IPS-NIHi7 (cell line): ENCODE measurements at regions not wholly inside any gene's neighbourhood (a gene's known extent, or its start where the extent isn't known, plus 50 kb on each side); places are given as distances from the start of the nearest gene placed in this dataset.
"Not testable (repeated sequence)": the region's sequence is repeated elsewhere in the genome, so short reads cannot be mapped to it uniquely, and the experiment has no call there.

Source experiments
- DNase-seq: peaks from one replicate; pipeline ENCODE4 v3.0.0; 2012; ENCODE audit warnings: mixed read lengths; ENCODE audit errors: extremely low spot score

DNA sequence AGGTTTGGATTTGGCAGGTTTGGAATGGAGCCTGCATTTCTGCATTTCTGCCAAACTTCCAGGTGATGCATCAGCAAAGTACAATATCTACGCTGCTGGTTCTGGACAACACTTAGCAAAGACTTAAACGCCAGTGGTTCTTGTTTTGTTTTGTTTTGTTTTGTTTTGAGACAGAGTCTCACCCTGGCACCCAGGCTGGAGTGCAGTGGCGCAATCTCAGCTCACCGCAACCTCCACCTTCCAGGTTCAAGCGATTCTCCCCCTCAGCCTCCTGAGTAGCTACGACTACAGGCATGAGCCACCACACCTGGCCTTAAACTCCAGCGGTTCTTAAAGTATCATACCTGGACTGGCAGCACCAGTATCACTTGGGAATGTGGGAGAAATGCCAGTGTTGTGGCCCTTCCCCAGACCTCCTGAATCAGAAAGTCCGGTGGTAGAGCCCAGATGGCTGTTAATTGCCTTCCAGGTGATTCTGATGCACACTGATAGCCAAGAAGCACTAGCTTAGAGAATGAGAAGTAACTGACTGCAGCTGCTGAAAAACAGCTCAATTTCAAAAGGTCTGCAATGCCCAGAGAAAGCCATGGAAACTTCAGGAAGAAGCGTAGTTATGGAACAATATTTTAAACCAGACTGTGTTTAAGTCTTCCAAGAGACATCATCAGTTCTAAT, 114.8 kb upstream of the FOXN3 start:
- no peak for DNase-seq

GRCh38 chr14:89524990-89525667, 108.1 kb upstream of the FOXN3 start:
- DNase-seq, result no peak

DNA sequence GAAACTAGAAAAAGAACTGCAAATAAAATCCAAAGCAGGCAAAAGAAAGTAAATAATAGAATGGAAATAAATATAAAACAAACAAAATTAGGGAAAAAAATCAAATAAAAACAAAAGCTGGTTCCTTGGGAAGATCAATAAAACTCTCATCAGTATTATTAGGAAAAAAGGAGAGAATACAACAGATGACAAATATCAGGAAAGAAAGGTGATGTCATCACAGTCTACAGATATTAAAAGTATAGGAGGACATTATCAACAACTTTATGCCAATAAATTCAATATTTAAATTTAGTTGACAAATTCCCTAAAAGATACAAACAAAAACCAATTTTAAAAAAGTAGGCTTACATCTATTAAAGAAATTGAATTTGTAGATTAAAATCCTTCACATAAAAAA, 107.4 kb upstream of the FOXN3 start:
- DNase-seq, result no peak

DNA sequence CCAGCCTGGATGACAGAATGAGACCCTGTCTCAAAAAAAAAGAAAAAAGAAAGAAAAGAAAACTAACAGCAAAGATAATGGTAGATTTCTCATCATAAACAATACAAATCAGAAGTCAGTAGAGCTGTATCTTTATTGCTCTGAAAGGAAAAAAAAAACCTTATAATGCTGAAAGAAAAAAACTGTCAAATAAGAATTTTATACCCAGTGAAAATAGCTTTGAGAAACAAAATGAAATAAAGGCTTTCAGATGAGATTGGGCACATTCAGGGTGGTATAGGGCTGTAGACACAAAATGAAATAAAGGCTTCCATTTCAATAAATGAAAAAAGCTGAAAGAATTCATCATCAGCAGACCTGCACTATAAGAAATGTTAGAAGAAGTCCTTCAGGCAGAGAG, 105.0 kb upstream of the FOXN3 start:
- no peak for DNase-seq

- DNase-seq, result no peak
These were observed 102.0 kb upstream of the FOXN3 start for GRCh38 chr14:89519040-89519439.

DNA sequence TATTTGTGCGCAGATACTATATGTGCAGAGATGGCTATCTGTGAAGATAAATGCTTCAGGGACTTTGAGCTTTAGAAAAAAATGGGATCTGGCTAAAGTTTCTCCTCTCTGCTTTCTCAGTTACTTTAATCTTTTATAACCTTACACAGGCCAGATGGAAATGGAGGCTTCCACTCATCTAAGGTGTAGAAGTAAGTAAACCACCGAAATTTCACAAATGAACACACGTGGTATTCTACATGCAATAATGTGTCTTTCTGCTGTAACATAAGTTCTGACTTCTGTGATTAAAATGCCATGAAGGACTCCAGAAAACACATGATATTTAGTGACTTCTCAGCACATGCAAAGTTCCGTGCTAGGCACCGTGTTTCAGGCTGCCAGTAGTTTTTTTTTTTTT, 99.1 kb upstream of the FOXN3 start:
- no peak for DNase-seq

- DNase-seq, result no peak
These were observed 97.6 kb upstream of the FOXN3 start for GRCh38 chr14:89514601-89515000.

DNA sequence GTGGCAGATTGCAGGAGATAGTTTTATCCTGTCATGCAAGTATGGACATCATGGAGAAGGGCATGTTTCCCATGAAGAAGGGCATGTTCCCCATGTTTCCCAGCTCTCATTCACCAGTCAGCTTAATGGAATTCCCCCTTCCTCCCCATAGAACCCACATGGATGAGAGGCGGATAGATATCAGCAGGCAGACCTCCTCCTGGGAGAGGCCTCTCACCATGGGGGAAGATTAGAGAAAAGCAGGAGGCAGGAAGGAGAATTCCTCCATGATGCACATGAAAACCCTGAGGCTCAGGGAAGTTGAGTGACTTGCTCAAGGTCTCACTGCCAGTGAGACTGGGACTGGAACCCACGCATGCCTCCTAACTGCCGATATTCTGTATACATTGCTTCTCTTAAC, 92.9 kb upstream of the FOXN3 start:
- DNase-seq, result peak; percentile 42

DNA sequence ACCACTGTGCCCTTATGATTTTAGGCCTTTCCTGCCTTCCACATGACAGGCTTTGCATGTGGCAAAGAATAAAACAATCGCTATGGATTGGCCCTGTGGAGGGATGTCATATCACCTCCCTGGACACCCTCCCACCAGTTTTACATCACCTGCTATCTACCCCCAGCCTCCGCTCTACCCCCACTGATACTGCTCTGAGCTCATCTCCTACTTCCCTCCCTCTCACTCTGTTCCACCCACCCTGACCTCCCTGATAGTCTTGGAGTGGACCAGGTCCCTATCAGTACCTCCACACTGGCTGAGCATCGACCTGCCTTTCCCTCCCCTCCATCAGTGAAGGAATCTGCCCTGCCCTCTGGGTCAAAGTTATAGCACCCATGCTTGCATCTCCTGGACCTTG, 91.8 kb upstream of the FOXN3 start:
- DNase-seq, result no peak

DNA sequence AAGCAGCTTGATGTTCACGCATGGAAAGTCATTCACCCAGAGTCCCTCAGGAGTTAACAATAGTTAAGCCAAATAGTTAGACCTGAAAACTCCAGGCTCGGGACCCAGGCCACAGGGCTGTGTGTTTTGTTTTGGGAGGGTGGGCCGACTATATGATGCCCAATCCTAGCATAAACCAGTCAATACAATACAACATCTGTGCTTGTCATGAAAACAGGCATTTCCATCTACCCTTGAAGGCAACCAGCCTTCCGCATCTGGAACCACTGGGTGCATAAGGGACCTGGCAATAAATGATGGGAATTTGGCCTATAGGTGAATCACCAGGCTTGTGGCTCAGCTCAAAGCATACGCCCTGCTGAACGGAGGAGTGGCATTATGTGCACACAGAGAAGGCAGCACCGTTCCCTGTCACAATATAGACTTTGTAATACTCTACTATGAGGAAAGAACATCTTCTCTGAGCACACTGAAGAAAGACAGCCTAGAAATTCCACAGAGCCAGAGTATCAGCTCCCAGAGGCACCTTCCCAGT, 91.0 kb upstream of the FOXN3 start:
- no peak for DNase-seq

- DNase-seq, result no peak
These were observed 90.5 kb upstream of the FOXN3 start for GRCh38 chr14:89507521-89507920.

DNA sequence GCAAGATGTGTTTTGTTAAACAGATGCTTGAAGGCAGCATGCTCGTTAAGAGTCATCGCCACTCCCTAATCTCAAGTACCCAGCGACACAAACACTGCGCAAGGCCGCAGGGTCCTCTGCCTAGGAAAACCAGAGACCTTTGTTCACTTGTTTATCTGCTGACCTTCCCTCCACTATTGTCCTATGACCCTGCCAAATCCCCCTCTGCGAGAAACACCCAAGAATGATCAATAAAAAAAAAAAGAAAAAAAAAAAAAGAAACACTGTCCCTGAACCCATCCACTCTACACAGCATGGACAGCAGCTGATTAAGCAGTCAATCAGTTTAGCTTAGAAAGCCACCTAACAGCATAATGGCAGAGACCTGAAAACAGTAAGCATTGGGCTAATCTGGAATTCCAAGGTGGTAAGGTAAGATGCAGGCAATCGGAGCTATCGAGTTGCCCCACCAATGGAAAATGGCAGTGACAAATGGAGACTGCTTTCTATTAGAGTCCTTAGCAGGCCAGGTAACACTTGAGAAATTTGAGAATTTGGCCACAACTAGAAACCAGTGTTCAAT, 89.9 kb upstream of the FOXN3 start:
- DNase-seq, result not testable (repeated sequence)

DNA sequence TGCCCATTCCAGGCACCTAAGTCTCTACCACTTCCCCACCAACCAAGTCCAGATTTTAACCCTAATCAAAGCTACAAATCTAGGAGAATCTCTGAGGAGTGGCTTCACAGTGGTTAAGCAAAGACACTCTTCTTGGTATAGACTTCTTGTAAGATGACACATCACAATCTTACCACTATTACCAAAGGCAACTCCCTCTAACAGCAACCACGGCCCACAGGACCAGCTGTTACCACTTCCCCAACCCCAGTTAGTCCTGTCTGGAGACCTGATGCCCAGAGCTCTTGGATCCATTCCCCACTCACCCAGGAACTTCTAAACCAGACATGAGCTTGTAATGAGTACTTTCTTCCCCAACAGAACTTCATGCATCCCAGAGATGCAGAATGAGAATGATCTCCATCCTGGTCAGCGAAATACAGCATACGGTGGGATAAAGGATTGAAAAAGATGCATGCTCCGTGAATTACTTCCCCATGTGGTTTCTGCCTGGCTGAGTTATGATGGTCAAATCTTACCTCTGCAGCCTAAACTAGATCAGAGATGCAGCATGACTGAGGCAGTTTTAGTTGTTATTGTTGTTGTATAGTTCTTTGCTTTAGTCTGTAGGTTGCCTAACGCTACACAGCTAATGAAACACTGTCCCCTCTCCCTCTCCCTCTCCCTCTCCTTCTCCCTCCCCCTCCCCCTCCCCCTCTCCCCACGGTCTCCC, 87.7 kb upstream of the FOXN3 start:
- no peak for DNase-seq

GRCh38 chr14:89504091-89504490, 87.1 kb upstream of the FOXN3 start:
- no peak for DNase-seq

GRCh38 chr14:89503431-89503996, 86.5 kb upstream of the FOXN3 start:
- no peak for DNase-seq

GRCh38 chr14:89502966-89503365, 85.9 kb upstream of the FOXN3 start:
- no peak for DNase-seq

DNA sequence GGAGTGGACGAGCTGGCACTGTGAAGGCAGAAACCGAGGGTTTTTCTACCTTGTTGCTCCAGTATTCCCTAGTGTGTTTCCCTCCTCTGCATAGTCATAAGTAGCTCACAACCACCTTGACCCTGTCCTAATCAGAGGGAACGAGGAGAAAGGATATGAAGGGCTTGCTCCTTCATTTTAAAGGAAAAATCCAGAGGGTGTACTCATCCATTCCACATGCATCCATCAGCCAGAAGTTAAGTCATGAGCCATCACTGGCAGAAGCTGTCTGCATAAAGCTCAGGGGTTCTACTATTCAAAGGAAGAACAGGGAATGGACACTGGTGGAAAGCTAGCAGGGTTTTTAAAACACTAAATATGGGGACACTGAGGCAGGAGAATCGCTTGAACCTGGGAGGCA, 84.3 kb upstream of the FOXN3 start:
- no peak for DNase-seq

DNA sequence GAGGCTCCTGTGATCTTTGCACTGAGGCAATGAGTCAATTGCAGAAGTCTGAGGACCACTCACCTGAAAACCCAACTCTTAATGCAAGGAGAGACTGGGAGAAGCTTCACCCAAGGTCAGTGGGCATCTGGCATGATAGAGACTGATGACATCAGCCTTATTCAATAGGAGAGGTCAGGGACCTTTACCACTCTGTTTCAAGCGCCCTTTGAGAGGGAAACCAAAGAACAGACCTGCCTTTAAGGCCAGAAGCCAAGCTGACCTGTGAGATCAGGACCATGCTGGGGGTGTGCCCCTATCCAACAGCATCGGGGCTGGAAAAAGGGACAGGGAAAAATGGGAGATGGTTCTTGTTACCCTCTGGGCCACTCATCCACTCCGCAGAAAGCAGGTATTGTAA, 83.3 kb upstream of the FOXN3 start:
- no peak for DNase-seq

DNA sequence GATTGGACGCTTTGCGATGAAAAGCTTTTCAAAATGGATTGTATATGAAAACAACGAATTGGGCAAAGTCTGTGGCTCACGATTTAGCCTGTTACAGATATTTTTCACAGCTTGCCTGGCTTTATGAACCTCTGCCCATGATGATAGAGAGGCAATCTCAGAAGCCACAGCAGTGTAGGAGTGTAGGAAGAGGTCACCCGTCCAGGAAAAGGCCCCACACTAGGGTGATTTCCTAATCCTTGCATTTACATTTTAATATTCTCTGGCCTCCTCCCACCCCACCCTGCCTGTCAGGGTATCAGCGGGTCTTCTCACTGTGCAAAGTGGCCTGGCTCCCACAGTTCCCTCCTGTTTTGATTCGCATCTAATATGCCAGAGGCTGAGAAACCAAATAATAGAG, 81.8 kb upstream of the FOXN3 start:
- DNase-seq, result no peak

- DNase-seq, result no peak
These were observed 78.7 kb upstream of the FOXN3 start for GRCh38 chr14:89495718-89496117.

- no peak for DNase-seq
These were observed 77.0 kb upstream of the FOXN3 start for GRCh38 chr14:89493877-89494634.
